ENCODE measurements at regions not wholly inside any gene's neighbourhood (a gene's known extent, or its start where the extent isn't known, plus 50 kb on each side); places are given as distances from the start of the nearest gene placed in this dataset.
"Not testable (repeated sequence)": the region's sequence is repeated elsewhere in the genome, so short reads cannot be mapped to it uniquely, and the experiment has no call there.

DNA sequence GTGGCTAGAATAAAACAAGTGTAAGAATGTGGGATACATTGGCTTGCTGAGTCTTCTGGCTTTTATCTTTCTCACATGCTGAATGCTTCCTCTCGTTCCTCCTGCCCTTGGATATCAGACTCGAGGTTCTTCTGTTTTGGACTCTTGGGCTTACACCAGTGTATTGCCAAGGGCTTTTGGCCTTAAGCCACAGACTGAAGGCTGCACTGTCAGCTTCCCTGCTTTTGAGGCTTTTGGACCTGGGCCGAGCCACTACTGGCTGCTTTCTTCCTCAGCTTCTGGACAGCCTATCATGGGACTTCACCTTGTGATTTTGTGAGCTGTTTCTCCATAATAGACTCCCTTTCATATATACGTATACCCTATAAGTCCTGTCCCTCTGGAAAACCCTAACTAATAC, 300.9 kb upstream of the STXBP6 start:
- no peak for ATAC-seq
- DNase-seq (ENCODE audit: low spot score), result no peak

DNA sequence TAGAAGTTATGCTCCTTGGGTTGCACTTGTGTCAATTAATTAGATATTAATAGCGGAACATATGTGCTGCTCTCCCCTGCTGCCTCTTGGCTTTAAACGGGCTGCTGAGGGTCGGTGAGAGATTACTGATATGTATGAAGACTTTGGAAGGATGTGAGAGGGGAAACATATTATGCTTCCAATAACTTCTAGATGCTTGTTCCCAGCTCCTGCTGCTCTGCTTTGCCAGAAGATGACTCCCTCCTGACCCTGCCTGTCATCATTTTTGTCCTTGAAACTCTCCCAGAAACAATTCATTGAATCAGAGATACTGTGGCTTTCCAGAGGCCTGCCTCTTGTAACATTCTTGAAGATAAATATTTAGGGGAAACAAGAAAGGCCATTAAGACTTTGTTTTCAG, 300.1 kb upstream of the STXBP6 start:
- DNase-seq (ENCODE audit: low spot score) (no peak), ATAC-seq (no peak)

DNA sequence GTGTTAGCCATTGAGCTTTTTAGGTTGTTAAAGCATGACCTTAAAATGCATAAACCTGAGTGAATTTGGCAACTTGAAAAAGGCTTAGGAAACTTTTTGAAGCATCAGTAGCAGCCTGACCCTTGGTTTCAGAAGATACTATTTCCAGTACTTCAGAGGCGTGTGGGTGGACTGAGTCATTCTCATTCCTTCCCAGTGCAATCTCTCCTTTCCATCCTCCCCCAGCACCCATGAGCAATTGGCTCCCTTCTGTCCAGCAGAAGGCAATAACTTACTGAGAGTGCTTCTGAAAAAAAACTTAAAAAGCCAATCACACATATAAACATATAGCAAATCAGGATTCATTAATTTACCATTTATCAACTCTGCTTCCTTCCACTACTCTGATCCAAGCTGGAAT, 299.3 kb upstream of the STXBP6 start:
- ATAC-seq (no peak), DNase-seq (ENCODE audit: low spot score) (no peak)

DNA sequence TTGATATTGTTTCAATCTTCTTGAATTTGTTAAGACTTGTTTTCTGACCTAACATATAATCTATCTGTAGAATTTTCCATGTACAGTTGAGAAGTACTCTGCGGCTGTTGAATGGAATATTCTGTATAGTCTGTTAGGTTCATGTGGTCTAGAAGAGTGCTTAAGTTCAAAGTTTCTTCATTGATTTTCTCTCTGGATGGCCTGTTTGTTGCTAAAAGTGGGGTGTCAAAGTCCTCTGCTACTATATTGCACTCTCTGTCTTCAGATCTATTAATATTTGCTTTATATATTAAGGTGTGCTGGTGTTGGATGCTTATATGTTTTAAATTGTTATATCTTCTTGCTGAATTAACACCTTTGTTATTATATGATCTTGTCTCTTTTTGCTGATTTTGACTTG, 290.9 kb upstream of the STXBP6 start:
- peak; percentile 95 for ATAC-seq
- no peak for DNase-seq (ENCODE audit: low spot score)

DNA sequence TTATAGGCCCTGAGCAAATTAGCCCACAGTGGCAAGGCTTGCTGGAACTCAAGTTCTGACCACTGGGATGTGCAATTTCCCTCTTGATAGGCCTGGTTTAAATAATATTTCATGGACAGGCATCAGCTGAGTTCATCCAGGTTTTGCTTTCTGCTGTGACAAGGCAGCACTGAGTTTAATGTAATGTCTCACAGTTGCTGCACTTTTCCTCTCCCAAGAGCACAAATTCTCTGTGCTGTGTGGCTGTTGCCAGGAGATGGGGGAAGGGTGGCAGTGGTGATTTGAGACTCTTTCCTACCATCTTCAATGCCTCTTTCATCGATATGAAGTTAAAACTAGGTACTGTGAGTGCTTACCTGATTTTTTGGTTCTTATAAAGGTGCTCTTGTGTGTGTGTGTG, 272.8 kb upstream of the STXBP6 start:
- ATAC-seq, result no peak
- no peak for DNase-seq (ENCODE audit: low spot score)

DNA sequence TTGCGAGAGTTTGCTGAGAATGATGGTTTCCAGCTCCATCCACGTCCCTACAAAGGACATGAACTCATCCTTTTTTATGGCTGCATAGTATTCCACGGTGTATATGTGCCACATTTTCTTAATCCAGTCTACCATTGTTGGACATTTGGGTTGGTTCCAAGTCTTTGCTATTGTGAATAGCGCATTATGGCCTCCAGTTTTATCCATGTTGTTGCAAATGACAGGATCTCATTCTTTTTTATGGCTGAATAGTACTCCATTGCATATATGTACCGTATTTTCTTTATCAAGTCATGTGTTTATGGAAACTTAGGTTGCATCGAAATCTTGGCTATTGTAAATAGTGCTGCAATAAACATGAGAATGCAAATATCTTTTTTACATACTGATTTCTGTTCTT, 266.1 kb upstream of the STXBP6 start:
- not testable (repeated sequence) for DNase-seq (ENCODE audit: low spot score); ATAC-seq

DNA sequence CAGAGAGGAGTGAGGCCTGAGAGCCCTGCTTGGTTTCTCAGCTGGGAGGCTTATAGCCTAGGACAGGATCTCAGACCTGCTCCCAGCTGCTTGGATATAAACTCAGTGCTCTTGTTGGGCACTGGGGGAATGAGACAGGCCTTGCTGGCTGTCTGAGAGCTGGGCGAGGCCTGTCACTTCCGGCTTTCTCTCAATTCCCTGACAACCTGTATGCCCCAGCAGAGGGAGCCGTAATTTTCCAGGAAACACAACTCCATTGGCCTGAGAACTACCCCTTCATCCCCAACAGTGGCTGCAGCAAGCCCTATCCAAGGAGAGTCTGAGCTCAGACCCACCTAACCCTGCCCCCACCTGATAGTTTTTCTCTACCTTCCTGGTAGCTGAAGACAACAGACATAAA, 258.3 kb upstream of the STXBP6 start:
- peak; percentile 59 for ATAC-seq
- DNase-seq (ENCODE audit: low spot score), result no peak

DNA sequence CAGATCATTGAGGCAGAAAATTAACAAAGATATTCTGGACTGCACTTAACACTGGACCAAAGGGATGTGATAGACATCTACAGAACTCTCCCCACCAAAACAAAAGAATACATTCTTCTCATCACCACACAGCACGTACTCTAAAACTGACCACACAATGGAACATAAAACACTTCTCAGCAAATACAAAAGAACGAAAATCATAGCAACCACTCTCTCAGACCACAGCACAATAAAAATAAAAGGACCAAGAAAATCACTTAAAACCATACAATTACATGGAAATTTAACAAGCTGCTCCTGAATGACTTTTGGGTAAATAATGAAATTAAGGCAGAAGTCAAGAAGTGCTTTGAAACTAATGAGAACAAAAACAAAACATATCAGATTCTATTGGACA, 254.0 kb upstream of the STXBP6 start:
- no peak for ATAC-seq
- no peak for DNase-seq (ENCODE audit: low spot score)

DNA sequence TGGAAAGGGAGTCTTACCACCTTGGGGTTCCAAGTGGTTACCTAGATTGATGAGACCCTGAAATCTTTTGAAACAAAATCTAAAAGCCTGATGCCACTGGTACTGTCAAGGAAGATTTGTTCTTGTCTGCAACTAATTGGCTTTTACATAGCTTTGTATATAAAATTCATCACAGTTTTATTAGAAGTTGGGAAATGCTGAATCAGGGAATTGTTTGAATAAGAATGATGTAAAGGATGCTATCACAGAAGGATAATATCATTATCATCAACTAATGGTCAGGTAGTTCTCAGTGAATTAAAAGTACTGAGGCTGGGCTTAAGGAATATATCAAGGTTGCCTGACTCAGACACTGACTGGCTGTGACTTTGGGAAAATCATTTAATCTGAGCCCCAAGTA, 248.3 kb upstream of the STXBP6 start:
- DNase-seq (ENCODE audit: low spot score) (no peak), ATAC-seq (no peak)

DNA sequence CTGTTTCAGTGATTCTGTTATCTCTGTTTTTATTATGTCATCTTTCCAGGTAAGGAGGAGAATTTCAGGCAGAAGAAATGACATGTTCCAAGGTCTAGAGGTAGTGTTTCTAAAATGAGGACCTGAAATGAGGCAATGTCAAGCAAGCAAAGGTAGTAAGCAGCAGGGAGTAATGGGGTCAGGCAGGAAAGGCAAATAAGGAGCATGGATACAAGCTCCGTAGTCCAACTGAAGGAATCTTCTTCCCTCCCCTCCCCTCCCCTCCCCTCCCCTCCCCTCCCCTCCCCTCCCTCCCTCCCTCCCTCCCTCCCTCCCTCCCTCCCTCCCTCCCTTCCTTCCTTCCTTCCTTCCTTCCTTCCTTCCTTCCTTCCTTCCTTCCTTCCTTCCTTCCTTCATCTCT, 240.2 kb upstream of the STXBP6 start:
- DNase-seq (ENCODE audit: low spot score); ATAC-seq: not testable (repeated sequence)

DNA sequence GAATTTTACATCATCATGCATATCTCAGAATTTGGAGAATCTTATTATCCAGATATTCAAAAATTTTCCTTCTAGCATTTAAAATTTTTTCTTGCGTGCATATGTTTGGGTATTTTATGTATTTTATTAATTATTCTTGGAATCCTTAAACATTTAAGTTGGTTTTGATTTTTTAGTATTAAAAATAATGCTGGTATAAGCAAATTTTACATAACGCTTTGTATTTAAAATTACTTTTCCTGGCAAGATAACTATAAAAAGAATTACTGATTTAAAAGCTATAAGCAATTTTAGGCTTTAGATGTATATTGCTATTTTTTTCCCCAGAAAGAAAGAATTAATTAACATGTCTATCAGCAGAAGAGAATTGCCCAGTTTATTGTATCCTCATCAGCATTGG, 224.6 kb upstream of the STXBP6 start:
- ATAC-seq (no peak), DNase-seq (ENCODE audit: low spot score) (no peak)

DNA sequence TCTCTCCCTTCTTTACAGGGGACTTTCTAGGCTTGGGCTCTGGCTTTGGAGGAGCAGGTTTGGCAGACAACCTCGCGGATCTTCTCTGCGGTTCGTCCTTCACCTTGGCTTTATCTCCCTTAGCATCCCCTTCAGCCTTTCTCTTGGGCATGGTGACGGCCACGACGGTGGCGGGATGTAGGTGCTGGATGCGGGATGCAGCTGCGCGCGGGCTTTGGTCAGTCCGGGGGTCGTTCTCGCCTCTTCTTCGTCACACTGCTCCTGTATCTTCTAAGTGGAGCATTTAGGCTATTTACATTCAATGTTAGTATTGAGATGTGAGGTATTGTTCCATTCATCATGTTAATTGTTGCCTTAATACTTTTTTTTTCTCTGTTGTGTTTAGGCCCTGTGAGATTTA, 217.2 kb upstream of the STXBP6 start:
- DNase-seq (ENCODE audit: low spot score), result no peak

DNA sequence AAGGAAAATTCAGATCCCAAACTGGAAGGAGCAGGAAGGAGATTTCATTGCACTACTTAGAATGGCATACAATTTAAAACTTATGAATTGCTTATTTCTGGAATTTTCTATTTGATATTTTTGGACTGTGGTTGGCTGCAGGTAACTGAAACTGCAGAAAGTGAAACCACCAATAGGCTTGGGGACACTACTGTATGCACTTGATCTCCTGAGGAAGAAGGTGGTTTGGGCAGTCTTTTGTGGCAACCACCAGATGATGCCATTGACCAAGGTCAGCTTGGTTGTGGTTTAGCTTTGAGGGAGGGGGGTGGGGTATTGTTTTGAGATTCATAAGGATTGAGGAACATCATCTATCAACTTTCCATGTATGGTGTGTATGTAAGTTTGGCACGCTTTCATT, 209.5 kb upstream of the STXBP6 start:
- ATAC-seq, result no peak

More for the DNA sequence above, 217.2 kb upstream of the STXBP6 start:
- no peak for ATAC-seq

DNA sequence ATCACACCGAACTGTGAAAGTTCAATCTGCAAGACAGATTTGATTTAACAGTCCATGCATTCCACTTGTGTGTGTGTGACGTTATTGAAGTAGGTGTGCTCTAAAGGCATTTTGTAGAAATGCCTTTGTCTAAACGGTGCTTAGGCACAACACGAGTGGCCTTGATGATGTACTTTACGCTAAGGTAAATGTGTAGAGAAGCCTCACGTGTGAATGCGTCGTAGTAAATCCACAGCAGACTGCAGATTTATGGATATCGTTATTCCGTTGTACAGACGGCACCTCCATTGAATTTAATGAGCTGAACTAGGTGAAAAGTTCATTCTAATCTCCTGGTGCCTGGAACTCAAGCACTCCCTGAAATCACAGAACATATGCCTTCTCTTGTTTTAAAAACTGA, 202.8 kb upstream of the STXBP6 start:
- DNase-seq (ENCODE audit: low spot score), result no peak
- ATAC-seq, result no peak

More for the DNA sequence above, 209.5 kb upstream of the STXBP6 start:
- DNase-seq (ENCODE audit: low spot score), result no peak

DNA sequence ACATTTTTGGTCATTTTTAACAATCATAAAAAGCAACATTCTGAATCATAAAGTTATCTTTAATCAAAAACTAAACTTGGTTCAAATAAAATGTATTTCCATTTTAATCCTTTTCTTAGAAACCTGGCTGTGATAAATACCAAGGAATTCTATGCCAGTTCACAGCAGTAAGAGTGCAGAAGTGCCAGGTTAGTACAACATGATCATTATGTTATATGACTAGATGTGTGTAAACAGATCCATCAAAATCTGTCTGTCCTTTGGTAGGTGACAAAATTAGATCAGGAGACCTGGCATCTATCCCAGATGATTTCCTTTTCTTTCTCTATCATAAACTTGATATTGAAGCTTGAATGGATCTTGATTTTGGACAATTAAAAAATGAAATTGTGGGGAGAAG, 200.6 kb upstream of the STXBP6 start:
- DNase-seq (ENCODE audit: low spot score), result no peak
- ATAC-seq, result no peak

DNA sequence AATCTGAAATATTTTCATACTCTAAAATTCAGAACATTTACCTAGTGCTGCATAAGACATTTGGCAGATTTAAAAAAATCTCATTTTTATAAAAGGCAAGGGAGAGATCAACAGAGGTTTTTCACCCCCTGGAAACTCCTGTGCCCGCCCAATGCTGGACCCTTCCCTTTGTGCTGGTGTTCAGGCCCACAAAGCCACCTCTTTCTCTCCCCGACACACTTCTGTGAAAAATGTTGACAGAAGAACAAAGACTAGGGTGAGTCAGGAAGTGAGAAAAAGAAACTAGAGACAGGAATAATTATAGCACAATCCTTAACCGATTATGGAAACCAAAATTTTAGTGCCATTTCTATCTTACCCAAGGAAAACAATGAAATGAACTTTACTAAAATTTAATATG, 197.7 kb upstream of the STXBP6 start:
- ATAC-seq, result no peak
- no peak for DNase-seq (ENCODE audit: low spot score)

DNA sequence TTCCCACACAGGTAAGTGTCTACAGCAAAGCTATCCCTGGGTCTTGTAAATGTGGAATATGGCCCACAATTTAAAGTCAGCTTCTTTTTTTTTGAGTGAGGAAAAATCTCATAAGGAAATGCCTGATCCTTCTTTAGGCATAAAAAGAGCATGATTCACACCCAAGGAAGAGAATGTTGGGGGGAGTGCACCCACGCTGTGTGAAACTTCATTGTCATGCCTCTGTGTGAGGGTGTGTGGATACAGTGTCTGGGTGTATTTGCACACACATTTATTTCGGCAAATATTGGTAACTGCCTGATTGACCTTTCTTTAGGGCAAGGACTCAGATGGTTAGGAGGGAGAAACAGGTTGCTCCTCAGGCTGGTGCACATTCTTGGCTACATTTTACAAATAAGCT, 196.8 kb upstream of the STXBP6 start:
- DNase-seq (ENCODE audit: low spot score) (no peak), ATAC-seq (no peak)

DNA sequence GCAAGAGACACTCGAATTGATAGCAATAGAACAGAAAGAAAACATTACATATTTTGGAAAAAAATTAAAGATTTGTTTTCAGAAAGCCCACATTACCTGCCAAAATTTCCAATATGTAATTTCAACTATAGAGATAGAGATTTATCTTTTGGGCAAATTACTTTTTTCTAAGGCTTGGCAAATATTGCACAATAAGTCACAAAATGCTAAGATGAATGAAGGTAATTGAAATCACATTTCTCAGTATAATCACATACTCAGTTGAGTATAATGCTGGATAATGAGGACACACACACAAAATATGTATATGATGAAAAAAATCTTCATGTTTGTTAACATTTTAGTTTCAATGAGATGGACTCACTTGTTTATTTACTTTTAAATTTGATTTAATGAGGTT, 189.2 kb upstream of the STXBP6 start:
- no peak for ATAC-seq
- DNase-seq (ENCODE audit: low spot score), result no peak

DNA sequence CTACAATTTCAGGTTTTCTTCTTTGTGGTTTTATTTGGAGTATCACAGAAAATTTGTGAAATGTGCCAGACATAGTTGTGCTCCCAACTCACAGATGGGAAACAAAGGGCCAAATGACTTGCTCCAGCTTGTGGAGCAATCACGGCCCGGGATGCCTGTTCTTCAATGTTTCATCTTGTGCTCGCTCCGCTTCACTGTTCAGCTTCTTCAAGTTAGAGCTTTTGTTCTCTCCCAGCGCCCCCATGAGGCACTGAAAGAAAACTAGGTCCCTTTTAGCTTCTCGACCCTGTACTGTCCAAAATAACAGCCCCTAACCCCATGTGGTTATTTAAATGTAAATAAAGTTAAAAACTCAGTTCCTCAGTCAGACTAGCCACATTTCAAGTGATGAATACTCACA, 187.9 kb upstream of the STXBP6 start:
- peak; percentile 70 for ATAC-seq
- DNase-seq (ENCODE audit: low spot score), result no peak

DNA sequence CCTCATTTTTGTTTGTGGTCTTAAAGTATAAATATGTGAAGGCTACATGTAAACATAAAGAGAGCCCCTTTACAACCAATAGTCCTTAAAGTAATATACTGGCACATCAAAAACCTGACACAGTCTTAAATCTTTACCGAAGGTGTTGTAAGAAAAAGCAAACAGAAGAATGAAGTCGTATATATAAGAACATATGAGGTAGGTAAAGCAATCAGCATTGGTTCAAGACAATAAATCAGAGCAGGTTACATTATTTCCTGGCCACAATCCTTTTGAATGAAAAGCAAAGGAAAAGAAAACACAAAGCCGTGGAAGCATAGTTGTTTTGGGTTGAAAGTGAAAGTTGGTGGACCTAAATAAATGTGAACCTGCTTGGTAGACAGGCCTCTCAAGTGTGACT, 183.7 kb upstream of the STXBP6 start:
- no peak for DNase-seq (ENCODE audit: low spot score)
- no peak for ATAC-seq

DNA sequence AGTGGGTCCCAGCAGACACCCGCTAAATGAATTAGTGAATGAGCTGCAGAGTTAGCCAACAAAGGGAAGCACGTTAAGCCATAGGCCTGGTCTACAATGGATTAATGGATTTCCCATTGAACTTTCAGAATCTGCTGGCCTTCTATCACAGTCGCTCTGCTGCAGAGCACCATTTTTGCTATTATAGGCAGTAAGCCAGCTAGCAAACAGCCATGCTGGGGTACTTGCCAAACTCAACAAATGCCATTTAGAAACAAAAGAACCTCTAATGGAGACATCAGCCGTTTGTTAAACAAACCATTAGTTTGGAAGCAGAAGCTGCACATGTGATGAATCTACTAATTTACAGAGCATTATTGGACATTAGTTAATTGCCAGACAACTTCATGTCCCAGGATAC, 181.1 kb upstream of the STXBP6 start:
- DNase-seq (ENCODE audit: low spot score) (peak; percentile 59), ATAC-seq (peak; percentile 95)

DNA sequence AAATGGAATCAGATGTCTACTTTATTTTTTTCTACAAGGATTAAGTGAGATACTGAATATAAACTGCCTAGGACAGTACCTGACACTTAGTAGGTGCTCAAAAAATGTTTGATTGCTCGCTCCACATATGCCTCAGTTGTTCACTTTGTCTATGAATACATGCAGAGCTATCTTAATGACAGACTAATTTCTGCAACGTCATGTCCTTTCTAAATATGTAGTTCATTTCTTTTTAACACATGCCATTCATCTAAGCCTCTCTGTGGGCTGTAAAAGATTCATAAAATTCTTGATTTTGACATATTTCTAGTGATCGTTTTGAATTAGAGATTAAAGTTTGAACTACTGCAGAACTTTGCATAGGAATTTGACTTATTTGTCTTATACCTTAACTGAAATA, 176.3 kb upstream of the STXBP6 start:
- DNase-seq (ENCODE audit: low spot score) (no peak), ATAC-seq (no peak)

DNA sequence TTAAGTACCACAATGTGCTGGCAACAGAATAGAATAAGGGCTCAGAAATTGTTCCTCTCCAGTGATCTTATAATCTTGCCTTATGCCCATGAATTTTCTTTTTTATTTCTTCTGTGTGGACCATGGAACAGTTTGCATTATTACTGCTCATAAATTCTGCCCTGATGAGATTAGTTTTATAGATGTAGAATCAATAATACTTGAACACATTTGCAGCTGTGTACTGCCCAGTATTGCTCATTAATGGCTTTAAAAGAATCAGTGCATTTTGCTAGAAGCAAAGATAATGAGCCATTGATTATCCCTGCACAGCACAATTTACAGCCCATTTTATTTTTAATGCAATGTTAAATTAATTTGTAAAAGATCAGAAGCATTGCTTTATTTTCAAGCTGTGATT, 172.3 kb upstream of the STXBP6 start:
- no peak for ATAC-seq
- no peak for DNase-seq (ENCODE audit: low spot score)

DNA sequence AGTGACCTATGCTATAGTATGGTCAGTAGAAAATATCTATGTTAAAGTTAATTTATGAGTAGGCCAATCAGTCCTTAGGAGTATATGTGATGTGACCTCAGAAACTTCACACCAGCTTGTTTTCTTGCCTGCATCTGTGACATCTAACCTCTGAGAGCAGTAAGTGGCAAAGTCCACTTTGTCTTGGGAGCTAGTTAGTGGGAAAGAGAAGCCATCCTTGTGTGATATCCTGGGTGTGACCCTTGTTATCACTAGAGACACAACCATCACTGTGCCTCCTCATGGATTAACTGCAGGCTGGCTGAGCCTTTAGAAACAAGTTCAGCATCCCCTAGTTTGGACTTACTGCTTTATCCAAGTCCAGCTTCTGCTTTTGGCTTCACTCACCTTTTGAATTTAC, 170.6 kb upstream of the STXBP6 start:
- DNase-seq (ENCODE audit: low spot score), result no peak
- ATAC-seq, result no peak
